Upper lobe of left lung (tissue), 6 donors: ENCODE measurements at regions not wholly inside any gene's neighbourhood (a gene's known extent, or its start where the extent isn't known, plus 50 kb on each side); places are given as distances from the start of the nearest gene placed in this dataset.

Source experiments
- ATAC-seq, 2 donors: fragments of 200-7000 bp; cut with Tn5 transposase; one replicate each; pipeline ENCODE4 v1.9.1; 2022; ENCODE audit warnings: mild to moderate bottlenecking in 2 of 2, moderate library complexity in 2 of 2; ENCODE audit not compliant: low FRiP score in 2 of 2
- DNase-seq, 2 donors: peaks; one replicate each; pipeline ENCODE4 v3.0.0-alpha.2; 2019 to 2020
- H3K27ac ChIP-seq, 4 donors: fragments of 200-600 bp; sonication (generic); one replicate each; pipeline ENCODE4 v1.5.1; 2016 to 2019
- H3K27me3 ChIP-seq, 4 donors: fragments of 200-600 bp; sonication (generic); one replicate each; pipeline ENCODE4 v1.5.1; 2017 to 2019
- H3K36me3 ChIP-seq, 4 donors: fragments of 200-600 bp; sonication (generic); one replicate each; pipeline ENCODE4 v1.5.1; 2016 to 2019
- H3K4me1 ChIP-seq, 4 donors: fragments of 200-600 bp; sonication (generic); one replicate each; pipeline ENCODE4 v1.5.1; 2018 to 2019
- H3K4me3 ChIP-seq, 4 donors: fragments of 200-600 bp; sonication (generic); one replicate each; pipeline ENCODE4 v1.5.1; 2017 to 2019; ENCODE audit warnings: mild to moderate bottlenecking in 2 of 4, moderate library complexity in 1 of 4
- H3K9me3 ChIP-seq, 4 donors: fragments of 200-600 bp; sonication (generic); one replicate each; pipeline ENCODE4 v1.5.1; 2018 to 2019
- CTCF ChIP-seq, 6 experiments: fragments of 450-650 bp in 4 of 6; fragments of 200-600 bp in 2 of 6; sonication (generic) in 2 of 6; IDR thresholded peaks; one replicate each; pipeline ENCODE4 v1.5.1; 2016 to 2019; ENCODE audit warnings: antibody characterized with exemption in 6 of 6
- EP300 ChIP-seq, 4 donors: sonication (generic); formaldehyde crosslinking; IDR thresholded peaks; one replicate each; pipeline ENCODE4 v1.5.1; 2017; ENCODE audit warnings: antibody characterized with exemption in 4 of 4, control low read depth in 2 of 4
- POLR2A ChIP-seq, 4 donors: fragments of 450-650 bp; IDR thresholded peaks; one replicate each; pipeline ENCODE4 v1.5.1; 2016 to 2017; ENCODE audit warnings: antibody characterized with exemption in 4 of 4, mild to moderate bottlenecking in 2 of 4
- POLR2AphosphoS5 ChIP-seq, 2 donors: sonication (generic); formaldehyde crosslinking; IDR thresholded peaks; one replicate each; pipeline ENCODE4 v1.5.1; 2017; ENCODE audit warnings: antibody characterized with exemption in 2 of 2
- WGBS, 2 donors: methylation state at CpG; one replicate each; pipeline ENCODE4 v1.1.5; 2017 to 2018; 5-methylcytosine and 5-hydroxymethylcytosine counted together
- donor health status: DM: no; HTN: no; CAD: no; lungs with moderate emphysema.
- donor health status: DM: no; HTN: yes; CAD: no; lungs with severe emphysema.

- Histone ChIP-seq H3K4me1 (peaks cover 0 to 4% (median 0%) of the 10 kb centered on the region in 4 donors), H3K9me3 (no peaks in the 10 kb centered on the region), H3K27ac (no peak overlapping the region), H3K36me3 (no peaks in the 10 kb centered on the region), H3K4me3 (no peak overlapping the region), H3K27me3 (no peaks in the 10 kb centered on the region)
- 74 to 93% methylated on average over 1 of the region's 1 CpG for WGBS, 2 donors
- ATAC-seq (no peak), DNase-seq (no peak)
- TF ChIP-seq EP300 (IDR thresholded peaks at IDR 0.05) (no peak), POLR2AphosphoS5 (IDR thresholded peaks at IDR 0.05) (no peak), POLR2A (IDR thresholded peaks at IDR 0.05) (no peak), CTCF (IDR thresholded peaks at IDR 0.05) (no peak)
Observed at GRCh38 chr6:125544819-125545218, 204.6 kb upstream of the HEY2 start.

GRCh38 chr6:125546841-125547251 lies 202.6 kb upstream of the HEY2 start:
- no peaks in the 10 kb centered on the region for H3K36me3 ChIP-seq
- peak overlapping the region in 1 of 4 donors; percentile 11 for H3K27ac ChIP-seq
- no peaks in the 10 kb centered on the region for H3K9me3 ChIP-seq
- no peaks in the 10 kb centered on the region for H3K27me3 ChIP-seq
- ATAC-seq, result no peak
- no peak for DNase-seq
- 44 to 55% methylated on average over 5 of the region's 5 CpGs for WGBS, 2 donors
- no peak overlapping the region for H3K4me3 ChIP-seq
- peaks cover 0 to 4% (median 0%) of the 10 kb centered on the region in 4 donors for H3K4me1 ChIP-seq
- TF ChIP-seq CTCF (IDR thresholded peaks at IDR 0.05), result peak in 2 of 6 experiments; percentile 13 to 25
- TF ChIP-seq EP300 (IDR thresholded peaks at IDR 0.05), result no peak
- TF ChIP-seq POLR2AphosphoS5 (IDR thresholded peaks at IDR 0.05), result no peak
- TF ChIP-seq POLR2A (IDR thresholded peaks at IDR 0.05), result no peak

- Histone ChIP-seq H3K4me1 (peaks cover 0 to 4% (median 0%) of the 10 kb centered on the region in 4 donors), H3K4me3 (no peak overlapping the region), H3K27me3 (no peaks in the 10 kb centered on the region), H3K27ac (no peak overlapping the region), H3K9me3 (no peaks in the 10 kb centered on the region), H3K36me3 (no peaks in the 10 kb centered on the region)
- ATAC-seq (no peak), DNase-seq (no peak)
- no peak for TF ChIP-seq EP300 (IDR thresholded peaks at IDR 0.05)
- no peak for TF ChIP-seq POLR2AphosphoS5 (IDR thresholded peaks at IDR 0.05)
- no peak for TF ChIP-seq POLR2A (IDR thresholded peaks at IDR 0.05)
- WGBS, 2 donors, result 72 to 76% methylated on average over 1 of the region's 1 CpG
Observed at GRCh38 chr6:125547381-125547780, 202.1 kb upstream of the HEY2 start.

GRCh38 chr6:125549202-125549884 lies 200.1 kb upstream of the HEY2 start:
- DNase-seq (no peak), ATAC-seq (no peak)
- H3K4me1 ChIP-seq, result peaks cover 0 to 4% (median 0%) of the 10 kb centered on the region in 4 donors
- TF ChIP-seq CTCF (IDR thresholded peaks at IDR 0.05), result no peak
- TF ChIP-seq POLR2AphosphoS5 (IDR thresholded peaks at IDR 0.05), result no peak
- TF ChIP-seq POLR2A (IDR thresholded peaks at IDR 0.05), result no peak
- no peak for TF ChIP-seq EP300 (IDR thresholded peaks at IDR 0.05)
- no peak overlapping the region for H3K4me3 ChIP-seq
- WGBS, 2 donors, result 82 to 84% methylated on average over 4 of the region's 4 CpGs
- H3K27ac ChIP-seq, result no peak overlapping the region
- H3K9me3 ChIP-seq, result no peaks in the 10 kb centered on the region
- no peaks in the 10 kb centered on the region for H3K27me3 ChIP-seq
- no peaks in the 10 kb centered on the region for H3K36me3 ChIP-seq

DNA sequence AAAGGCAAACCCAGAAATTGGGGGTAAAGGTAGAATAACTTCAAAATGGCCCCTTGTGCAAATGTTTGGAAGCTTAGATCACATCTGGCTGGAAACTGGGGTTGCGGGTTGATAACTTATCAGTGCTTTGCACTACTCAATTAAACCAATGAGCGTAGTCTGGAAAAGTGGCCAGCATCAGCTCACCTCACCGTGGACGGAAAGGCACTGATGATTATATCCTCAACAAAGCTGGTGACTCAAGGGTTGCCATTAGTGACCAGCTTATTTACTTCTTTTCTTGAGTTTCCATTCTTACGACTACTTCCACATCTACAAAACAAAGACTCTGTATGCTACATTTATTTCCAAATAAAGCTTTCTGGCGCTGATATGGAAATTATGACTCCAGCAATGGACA lies 198.5 kb upstream of the HEY2 start:
- H3K27me3 ChIP-seq, result no peaks in the 10 kb centered on the region
- TF ChIP-seq POLR2A (IDR thresholded peaks at IDR 0.05), result no peak
- TF ChIP-seq EP300 (IDR thresholded peaks at IDR 0.05), result no peak
- no peak for TF ChIP-seq POLR2AphosphoS5 (IDR thresholded peaks at IDR 0.05)
- TF ChIP-seq CTCF (IDR thresholded peaks at IDR 0.05), result no peak
- no peak for ATAC-seq
- peaks cover 0 to 4% (median 0%) of the 10 kb centered on the region in 4 donors for H3K4me1 ChIP-seq
- DNase-seq, result no peak
- WGBS, 2 donors, result 86 to 89% methylated on average over 6 of the region's 6 CpGs
- no peaks in the 10 kb centered on the region for H3K9me3 ChIP-seq
- no peak overlapping the region for H3K4me3 ChIP-seq
- H3K36me3 ChIP-seq, result no peaks in the 10 kb centered on the region
- no peak overlapping the region for H3K27ac ChIP-seq
